ENCODE measurements at regions not wholly inside any gene's neighbourhood (a gene's known extent, or its start where the extent isn't known, plus 50 kb on each side); places are given as distances from the start of the nearest gene placed in this dataset.
A peak's percentile ranks its signal among the peaks of the same experiment; 100 is the strongest.

DNA sequence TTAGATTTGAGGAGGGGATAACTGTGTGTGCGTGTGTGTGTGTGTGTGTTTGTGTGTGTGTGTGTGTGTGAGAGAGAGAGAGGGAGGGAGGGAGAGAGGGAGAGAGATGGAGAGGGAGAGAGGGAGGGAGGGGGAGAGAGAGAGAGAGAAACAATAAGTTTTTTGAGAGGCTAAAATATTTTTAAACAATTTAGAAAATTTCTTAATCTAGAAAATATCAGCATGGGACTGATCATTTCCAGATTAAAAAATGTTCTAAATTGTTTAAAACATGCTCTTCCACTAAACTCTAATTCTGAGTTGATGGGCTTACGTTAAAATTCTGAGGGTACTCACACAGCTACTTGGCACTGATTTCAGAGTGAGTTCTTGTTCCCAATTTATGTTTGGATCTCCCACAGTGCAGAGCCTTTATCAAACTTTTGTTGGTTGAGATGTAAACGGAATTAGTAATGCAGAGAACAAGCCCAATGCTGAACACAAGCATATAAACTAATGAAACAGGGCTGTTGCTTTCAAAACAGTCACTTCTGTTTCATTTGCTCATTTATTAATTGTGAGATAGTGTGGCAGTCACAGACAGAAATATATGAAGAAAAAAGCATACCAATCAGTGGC is 73.4 kb upstream of the RGS2 start:
- TF ChIP-seq CTCF (IDR thresholded peaks at IDR 0.05; ENCODE audit: unreplicated experiment in 3 of 3) = no peak
- H3K27ac Mint-ChIP-seq = no peak overlapping the region
- H3K9me3 Mint-ChIP-seq = no peaks in the 10 kb centered on the region
- no peak overlapping the region for H3K4me3 Mint-ChIP-seq
- H3K27me3 Mint-ChIP-seq (ENCODE audit: low read depth) = no peaks in the 10 kb centered on the region
- H3K36me3 Mint-ChIP-seq (ENCODE audit: low read depth) = no peaks in the 10 kb centered on the region
- H3K4me1 Mint-ChIP-seq = no peaks in the 10 kb centered on the region

DNA sequence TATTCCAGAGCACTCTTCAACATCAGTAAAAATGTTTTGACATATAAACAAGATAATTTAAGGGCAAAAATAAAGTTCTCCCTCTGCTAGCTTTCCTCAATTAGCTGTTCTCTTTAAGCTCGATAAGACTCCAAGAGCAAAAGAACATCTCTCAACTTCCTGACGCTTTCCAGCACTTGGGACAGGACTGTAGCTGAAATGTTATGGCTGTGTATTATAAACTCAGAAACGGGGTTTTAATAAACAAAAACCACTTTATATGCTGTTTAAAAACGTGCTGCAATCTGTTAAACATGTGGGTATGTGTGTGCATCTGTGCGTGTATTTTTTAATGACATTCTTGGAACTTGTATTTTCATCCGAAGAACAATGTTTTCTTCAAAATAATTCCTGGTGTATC is 71.5 kb upstream of the RGS2 start:
- H3K4me1 Mint-ChIP-seq = no peaks in the 10 kb centered on the region
- no peaks in the 10 kb centered on the region for H3K36me3 Mint-ChIP-seq (ENCODE audit: low read depth)
- no peak for TF ChIP-seq CTCF (IDR thresholded peaks at IDR 0.05; ENCODE audit: unreplicated experiment in 3 of 3)
- H3K27ac Mint-ChIP-seq = no peak overlapping the region
- no peak overlapping the region for H3K4me3 Mint-ChIP-seq
- no peaks in the 10 kb centered on the region for H3K27me3 Mint-ChIP-seq (ENCODE audit: low read depth)
- peaks cover 10% of the 10 kb centered on the region for H3K9me3 Mint-ChIP-seq

DNA sequence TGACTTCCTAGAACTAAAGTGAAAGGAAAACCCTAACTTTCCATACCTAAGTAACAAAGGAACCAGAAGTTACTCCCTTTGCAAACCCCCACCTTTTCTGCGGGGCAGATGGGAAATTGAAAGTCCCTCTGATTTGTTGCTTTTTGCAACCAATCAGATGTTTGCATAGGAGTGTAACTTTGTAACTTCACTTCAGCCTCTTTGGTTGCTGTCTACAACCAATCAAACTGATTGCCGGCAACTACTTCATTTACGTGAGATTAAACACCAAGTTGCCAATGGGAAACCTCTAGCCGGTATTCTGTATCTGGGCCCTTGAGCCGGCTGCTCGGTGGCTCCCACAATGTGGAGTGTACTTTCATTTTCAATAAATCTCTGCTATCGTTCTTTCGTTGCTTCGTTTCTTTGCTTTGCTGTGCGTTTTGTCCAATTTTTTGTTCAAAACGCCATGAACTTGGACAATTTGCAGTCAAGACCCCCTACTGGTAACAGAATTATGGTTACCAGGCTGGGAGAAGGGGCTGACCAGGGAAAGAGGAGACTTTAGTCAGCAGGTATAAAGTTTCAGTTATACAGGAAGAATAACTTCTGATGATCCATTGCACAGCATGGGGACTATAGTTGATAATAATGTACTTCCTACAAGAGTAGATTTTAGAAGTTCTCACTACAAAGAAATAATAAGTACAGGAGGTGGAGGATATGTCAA is 69.2 kb upstream of the RGS2 start:
- no peak for TF ChIP-seq CTCF (IDR thresholded peaks at IDR 0.05; ENCODE audit: unreplicated experiment in 3 of 3)
- Mint-ChIP-seq H3K36me3 (ENCODE audit: low read depth) (no peaks in the 10 kb centered on the region), H3K27me3 (ENCODE audit: low read depth) (no peaks in the 10 kb centered on the region), H3K27ac (peak overlapping the region in 1 of 3 experiments; percentile 80), H3K4me3 (peak overlapping the region in 2 of 3 experiments; percentile 58 to 73), H3K9me3 (peaks cover 10% of the 10 kb centered on the region), H3K4me1 (no peaks in the 10 kb centered on the region)

GRCh38 chr1:192740214-192740613 is 68.6 kb upstream of the RGS2 start:
- H3K9me3 Mint-ChIP-seq = peaks cover 10% of the 10 kb centered on the region
- no peaks in the 10 kb centered on the region for H3K36me3 Mint-ChIP-seq (ENCODE audit: low read depth)
- no peak overlapping the region for H3K27ac Mint-ChIP-seq
- H3K27me3 Mint-ChIP-seq (ENCODE audit: low read depth) = no peaks in the 10 kb centered on the region
- TF ChIP-seq CTCF (IDR thresholded peaks at IDR 0.05; ENCODE audit: unreplicated experiment in 3 of 3) = no peak
- H3K4me3 Mint-ChIP-seq = no peak overlapping the region
- no peaks in the 10 kb centered on the region for H3K4me1 Mint-ChIP-seq

GRCh38 chr1:192741095-192741494 is 67.7 kb upstream of the RGS2 start:
- H3K36me3 Mint-ChIP-seq (ENCODE audit: low read depth) = no peaks in the 10 kb centered on the region
- no peak overlapping the region for H3K4me3 Mint-ChIP-seq
- H3K4me1 Mint-ChIP-seq = no peaks in the 10 kb centered on the region
- no peak overlapping the region for H3K27ac Mint-ChIP-seq
- H3K9me3 Mint-ChIP-seq = peaks cover 10% of the 10 kb centered on the region
- no peaks in the 10 kb centered on the region for H3K27me3 Mint-ChIP-seq (ENCODE audit: low read depth)
- no peak for TF ChIP-seq CTCF (IDR thresholded peaks at IDR 0.05; ENCODE audit: unreplicated experiment in 3 of 3)

GRCh38 chr1:192747301-192747700 is 61.5 kb upstream of the RGS2 start:
- Mint-ChIP-seq H3K36me3 (ENCODE audit: low read depth) (no peaks in the 10 kb centered on the region), H3K4me3 (no peak overlapping the region)

More at GRCh38 chr1:192747301-192747700, 61.5 kb upstream of the RGS2 start:
- Mint-ChIP-seq H3K27ac (no peak overlapping the region), H3K4me1 (no peaks in the 10 kb centered on the region), H3K9me3 (no peaks in the 10 kb centered on the region), H3K27me3 (ENCODE audit: low read depth) (no peaks in the 10 kb centered on the region)
- no peak for TF ChIP-seq CTCF (IDR thresholded peaks at IDR 0.05; ENCODE audit: unreplicated experiment in 3 of 3)

Measured in nephron (organoid).